ENCODE measurements at regions not wholly inside any gene's neighbourhood (a gene's known extent, or its start where the extent isn't known, plus 50 kb on each side); places are given as distances from the start of the nearest gene placed in this dataset.

DNA sequence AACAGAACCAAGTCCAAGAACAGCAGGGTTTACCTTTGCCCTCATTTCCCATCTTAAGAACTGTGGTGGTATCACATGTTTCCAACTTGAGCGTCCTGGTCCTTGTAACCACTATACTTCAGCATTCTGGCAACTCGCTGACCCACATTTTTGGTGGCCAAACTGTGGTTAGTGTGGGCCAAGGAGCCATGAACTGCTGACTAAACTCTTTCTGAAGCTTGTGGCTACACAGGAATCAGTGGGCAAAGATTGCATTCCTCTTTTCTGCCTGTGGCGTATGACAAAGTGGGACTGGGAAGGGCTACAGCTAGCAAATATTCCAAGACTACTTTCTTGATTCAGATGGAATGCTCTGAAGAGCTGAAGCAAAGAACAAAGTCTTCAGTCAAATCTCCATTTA, 106.3 kb upstream of the MID1 start:
- H3K18ac ChIP-seq (ENCODE audit: extremely low read depth, low read length) = no peak overlapping the region
- no peaks in the 10 kb centered on the region for H3K27me3 ChIP-seq (replicated peaks in 1 of 4; ENCODE audit: control insufficient read depth in 3 of 4, extremely low read depth in 1 of 4, insufficient read depth in 3 of 4, low read length in 3 of 4)
- H3K79me1 ChIP-seq (ENCODE audit: low read depth, low read length) = no peaks in the 10 kb centered on the region
- H2AFZ ChIP-seq (ENCODE audit: low read length) = no peak overlapping the region
- H2AK5ac ChIP-seq (ENCODE audit: low read depth, low read length) = no peak overlapping the region
- H2BK12ac ChIP-seq (ENCODE audit: low read depth, low read length) = 0 out of 2 replicates have a peak overlapping the region, but pooled peaks have one; percentile 60
- no peak overlapping the region for H4K5ac ChIP-seq (ENCODE audit: insufficient read length, low read depth, low read length)
- H2BK15ac ChIP-seq (ENCODE audit: low read length) = no peak overlapping the region
- H3K23ac ChIP-seq (ENCODE audit: insufficient read length) = no peak overlapping the region
- WGBS, 2 experiments (ENCODE audit: extremely low coverage in 1 of 2, insufficient coverage in 1 of 2, insufficient read length in 1 of 2, insufficient replicate concordance in 2 of 2, low coverage in 1 of 2, low lambda C conversion rate in 2 of 2, missing lambda C conversion rate in 1 of 2) = 95% methylated on average over 3 of the region's 3 CpGs; no CpG with 5 or more reads in 1 of the 2 experiments
- H4K91ac ChIP-seq (replicated peaks; ENCODE audit: insufficient read length, low read length) = no peak overlapping the region
- H3K9me3 ChIP-seq (ENCODE audit: insufficient read depth in 2 of 2, low read depth in 1 of 2, low read length in 1 of 2) = no peaks in the 10 kb centered on the region
- FAIRE-seq (no peak), DNase-seq (ENCODE audit: low read depth in 1 of 2, low spot score in 2 of 2) (no peak)
- H2BK120ac ChIP-seq (replicated peaks; ENCODE audit: low read depth, low read length) = no peak overlapping the region
- H2BK20ac ChIP-seq (ENCODE audit: low read length) = no peak overlapping the region
- ChIA-PET POLR2A (ENCODE audit: partially characterized antibody) (no interaction called here), CTCF (ENCODE audit: partially characterized antibody) (interaction anchor here (2.8 kb wide), 1 partner anchor 207 kb away, joined by 7 read pairs; no protein-coding TSS in a partner anchor)
- TF ChIP-seq RFX5 (IDR thresholded peaks at IDR 0.05; ENCODE audit: borderline replicate concordance, low read depth, low read length) (no peak), EZH2 (IDR thresholded peaks at IDR 0.05; ENCODE audit: low read depth, low read length, severe bottlenecking) (no peak)
- H3K4ac ChIP-seq (replicated peaks; ENCODE audit: insufficient read length, low read depth, low read length) = no peak overlapping the region
- no peak overlapping the region for H3K14ac ChIP-seq (ENCODE audit: insufficient read length)
- H3K4me1 ChIP-seq (replicated peaks in 1 of 4; ENCODE audit: control insufficient read depth in 3 of 4, insufficient read depth in 4 of 4, low read length in 3 of 4) = no peaks in the 10 kb centered on the region; a peak in 2 of 7 replicates
- no peak overlapping the region for H2BK5ac ChIP-seq (ENCODE audit: low read depth, low read length)
- H3K9ac ChIP-seq (replicated peaks in 1 of 4; ENCODE audit: extremely low read depth in 1 of 4, low read depth in 3 of 4, low read length in 3 of 4) = no peak overlapping the region
- no peak overlapping the region for H3K56ac ChIP-seq (replicated peaks; ENCODE audit: insufficient read length, low read depth, low read length)
- no peak overlapping the region for H4K8ac ChIP-seq (ENCODE audit: extremely low read depth, insufficient read depth, low read length)
- no peaks in the 10 kb centered on the region for H3K79me2 ChIP-seq (ENCODE audit: control insufficient read depth in 1 of 2, insufficient read depth in 2 of 2, low read length in 2 of 2)
- no peak overlapping the region for H3K4me3 ChIP-seq (ENCODE audit: extremely low read depth in 1 of 4, insufficient read depth in 2 of 4, low read depth in 3 of 4, low read length in 4 of 4)
- no peak overlapping the region for H3K27ac ChIP-seq (ENCODE audit: low read depth, low read length)
- no peaks in the 10 kb centered on the region for H3K23me2 ChIP-seq (ENCODE audit: low read depth, low read length)
- no peaks in the 10 kb centered on the region for H3K36me3 ChIP-seq (ENCODE audit: control insufficient read depth in 2 of 4, insufficient read depth in 4 of 4, low read length in 3 of 4)
- no peaks in the 10 kb centered on the region for H4K20me1 ChIP-seq (replicated peaks in 1 of 2; ENCODE audit: control insufficient read depth in 1 of 2, insufficient read depth in 2 of 2, low read length in 2 of 2)
- no peak overlapping the region for H3K4me2 ChIP-seq (ENCODE audit: insufficient read depth in 1 of 2, low read depth in 2 of 2, low read length in 2 of 2)
